Forelimb muscle (tissue), 1 donor: ENCODE measurements at regions not wholly inside any gene's neighbourhood (a gene's known extent, or its start where the extent isn't known, plus 50 kb on each side); places are given as distances from the start of the nearest gene placed in this dataset.

Source experiments
- DNase-seq: peaks from one replicate; pipeline ENCODE4 v3.0.0-alpha.2; 2013; ENCODE audit warnings: low read depth

GRCh38 chr6:154561750-154562149, 51.3 kb upstream of the CNKSR3 start:
- no peak for DNase-seq

GRCh38 chr6:154565331-154565730, 54.8 kb upstream of the CNKSR3 start:
- no peak for DNase-seq

GRCh38 chr6:154566866-154567265, 56.4 kb upstream of the CNKSR3 start:
- no peak for DNase-seq

- DNase-seq, result no peak
Measured at GRCh38 chr6:154567695-154568220, 57.3 kb upstream of the CNKSR3 start.

GRCh38 chr6:154569156-154569862, 58.8 kb upstream of the CNKSR3 start:
- no peak for DNase-seq

- DNase-seq, result no peak
Measured at GRCh38 chr6:154570505-154570904, 60.0 kb upstream of the CNKSR3 start.

- no peak for DNase-seq
Measured at GRCh38 chr6:154572556-154572955, 62.1 kb upstream of the CNKSR3 start.

- no peak for DNase-seq
Measured at GRCh38 chr6:154578004-154578559, 67.6 kb upstream of the CNKSR3 start.

- no peak for DNase-seq
Measured at GRCh38 chr6:154579046-154579445, 68.6 kb upstream of the CNKSR3 start.

GRCh38 chr6:154579485-154579884, 69.0 kb upstream of the CNKSR3 start:
- DNase-seq, result no peak

GRCh38 chr6:154580397-154581135, 70.1 kb upstream of the CNKSR3 start:
- DNase-seq, result no peak

- no peak for DNase-seq
Measured at GRCh38 chr6:154582696-154583095, 72.2 kb upstream of the CNKSR3 start.

GRCh38 chr6:154583546-154584188, 73.2 kb upstream of the CNKSR3 start:
- no peak for DNase-seq

GRCh38 chr6:154590756-154591155, 80.3 kb upstream of the CNKSR3 start:
- no peak for DNase-seq

- DNase-seq, result no peak
Measured at GRCh38 chr6:154591234-154591633, 80.7 kb upstream of the CNKSR3 start.

- DNase-seq, result no peak
Measured at GRCh38 chr6:154592199-154592860, 81.8 kb upstream of the CNKSR3 start.

- no peak for DNase-seq
Measured at GRCh38 chr6:154593122-154593521, 82.6 kb upstream of the CNKSR3 start.

- no peak for DNase-seq
Measured at GRCh38 chr6:154594496-154595198, 84.2 kb upstream of the CNKSR3 start.

GRCh38 chr6:154595538-154595937, 85.1 kb upstream of the CNKSR3 start:
- DNase-seq, result no peak

GRCh38 chr6:154596009-154596408, 85.5 kb upstream of the CNKSR3 start:
- DNase-seq, result no peak

- no peak for DNase-seq
Measured at GRCh38 chr6:154596701-154597100, 86.2 kb upstream of the CNKSR3 start.
